ENCODE measurements at regions not wholly inside any gene's neighbourhood (a gene's known extent, or its start where the extent isn't known, plus 50 kb on each side); places are given as distances from the start of the nearest gene placed in this dataset.

- TF ChIP-seq CTCF (IDR thresholded peaks at IDR 0.05; ENCODE audit: insufficient read depth, low read length, poor library complexity, severe bottlenecking) (no peak), EZH2phosphoT487 (conservative IDR thresholded peaks at IDR 0.05; ENCODE audit: low read length) (no peak)
Measured at GRCh38 chr3:56864090-56864489, 62.3 kb upstream of the ARHGEF3 start.

Data from SU-DHL-6 (cell line).